Activated T-cell treated with anti-CD3 and anti-CD28 coated beads, Interleukin-2, amount 50 U/mL, for 24 hours (primary cell): ENCODE measurements at regions not wholly inside any gene's neighbourhood (a gene's known extent, or its start where the extent isn't known, plus 50 kb on each side); places are given as distances from the start of the nearest gene placed in this dataset.

Experiments used
- DNase-seq: peaks from one replicate; pipeline ENCODE4 v3.0.0-alpha.2; 2020
- H3K27ac Mint-ChIP-seq: 2 replicates; pipeline ENCODE4 v1.8.0; 2020; ENCODE audit warnings: mild to moderate bottlenecking, mixed read lengths
- H3K27me3 Mint-ChIP-seq: 2 replicates; pipeline ENCODE4 v1.8.0; 2020; ENCODE audit warnings: mixed read lengths
- H3K36me3 Mint-ChIP-seq: 2 replicates; pipeline ENCODE4 v1.8.0; 2020; ENCODE audit warnings: low read depth, mixed read lengths
- H3K4me1 Mint-ChIP-seq: 2 replicates; pipeline ENCODE4 v1.8.0; 2020; ENCODE audit warnings: low read depth, mixed read lengths
- H3K4me3 Mint-ChIP-seq: 2 replicates; pipeline ENCODE4 v1.8.0; 2020; ENCODE audit warnings: mild to moderate bottlenecking, moderate library complexity, mixed read lengths
- H3K9me3 Mint-ChIP-seq: 2 replicates; pipeline ENCODE4 v1.8.0; 2020; ENCODE audit warnings: mixed read lengths

- DNase-seq, result no peak
- no peak overlapping the region for H3K4me3 Mint-ChIP-seq
- H3K9me3 Mint-ChIP-seq, result no peaks in the 10 kb centered on the region
Measured at GRCh38 chr5:2531318-2531717, 220.2 kb downstream of the IRX2 start.

GRCh38 chr5:2530609-2531008 is 220.9 kb downstream of the IRX2 start:
- no peak for DNase-seq
- peaks cover 3% of the 10 kb centered on the region for H3K9me3 Mint-ChIP-seq
- H3K27me3 Mint-ChIP-seq, result no peaks in the 10 kb centered on the region
- H3K36me3 Mint-ChIP-seq, result no peaks in the 10 kb centered on the region
- H3K27ac Mint-ChIP-seq, result no peak overlapping the region
- no peaks in the 10 kb centered on the region for H3K4me1 Mint-ChIP-seq
- H3K4me3 Mint-ChIP-seq, result no peak overlapping the region

More at GRCh38 chr5:2531318-2531717, 220.2 kb downstream of the IRX2 start:
- Mint-ChIP-seq H3K4me1 (no peaks in the 10 kb centered on the region), H3K27ac (no peak overlapping the region), H3K27me3 (no peaks in the 10 kb centered on the region), H3K36me3 (no peaks in the 10 kb centered on the region)

GRCh38 chr5:2529371-2530092 is 221.9 kb downstream of the IRX2 start:
- Mint-ChIP-seq H3K27me3 (no peaks in the 10 kb centered on the region), H3K27ac (no peak overlapping the region)

GRCh38 chr5:2525351-2525750 is 226.1 kb downstream of the IRX2 start:
- Mint-ChIP-seq H3K4me3 (no peak overlapping the region), H3K4me1 (no peaks in the 10 kb centered on the region), H3K9me3 (peaks cover 3% of the 10 kb centered on the region), H3K27me3 (peaks cover 2% of the 10 kb centered on the region), H3K27ac (no peak overlapping the region), H3K36me3 (no peaks in the 10 kb centered on the region)
- DNase-seq, result no peak

More at GRCh38 chr5:2529371-2530092, 221.9 kb downstream of the IRX2 start:
- no peak for DNase-seq
- Mint-ChIP-seq H3K4me1 (no peaks in the 10 kb centered on the region), H3K9me3 (peaks cover 3% of the 10 kb centered on the region), H3K36me3 (no peaks in the 10 kb centered on the region), H3K4me3 (no peak overlapping the region)

GRCh38 chr5:2524620-2525019 is 226.9 kb downstream of the IRX2 start:
- no peaks in the 10 kb centered on the region for H3K4me1 Mint-ChIP-seq
- H3K4me3 Mint-ChIP-seq, result no peak overlapping the region
- H3K27me3 Mint-ChIP-seq, result peaks cover 2% of the 10 kb centered on the region
- peaks cover 3% of the 10 kb centered on the region for H3K9me3 Mint-ChIP-seq
- no peak overlapping the region for H3K27ac Mint-ChIP-seq
- H3K36me3 Mint-ChIP-seq, result no peaks in the 10 kb centered on the region
- no peak for DNase-seq

- peaks cover 2% of the 10 kb centered on the region for H3K27me3 Mint-ChIP-seq
- DNase-seq, result no peak
- no peak overlapping the region for H3K27ac Mint-ChIP-seq
- H3K4me1 Mint-ChIP-seq, result no peaks in the 10 kb centered on the region
- H3K36me3 Mint-ChIP-seq, result no peaks in the 10 kb centered on the region
- peaks cover 3% of the 10 kb centered on the region for H3K9me3 Mint-ChIP-seq
- no peak overlapping the region for H3K4me3 Mint-ChIP-seq
Measured at GRCh38 chr5:2523180-2523579, 228.3 kb downstream of the IRX2 start.

- H3K9me3 Mint-ChIP-seq, result peaks cover 3% of the 10 kb centered on the region
- no peak overlapping the region for H3K27ac Mint-ChIP-seq
- no peaks in the 10 kb centered on the region for H3K36me3 Mint-ChIP-seq
- no peaks in the 10 kb centered on the region for H3K4me1 Mint-ChIP-seq
- H3K4me3 Mint-ChIP-seq, result no peak overlapping the region
- H3K27me3 Mint-ChIP-seq, result peaks cover 2% of the 10 kb centered on the region
- no peak for DNase-seq
Measured at GRCh38 chr5:2522372-2522771, 229.1 kb downstream of the IRX2 start.

GRCh38 chr5:2519153-2519552 is 232.3 kb downstream of the IRX2 start:
- Mint-ChIP-seq H3K4me3 (no peak overlapping the region), H3K9me3 (no peaks in the 10 kb centered on the region), H3K36me3 (no peaks in the 10 kb centered on the region), H3K27ac (no peak overlapping the region), H3K4me1 (no peaks in the 10 kb centered on the region), H3K27me3 (peaks cover 2% of the 10 kb centered on the region)
- no peak for DNase-seq

- Mint-ChIP-seq H3K27ac (no peak overlapping the region), H3K9me3 (no peaks in the 10 kb centered on the region), H3K36me3 (no peaks in the 10 kb centered on the region), H3K4me3 (no peak overlapping the region), H3K4me1 (no peaks in the 10 kb centered on the region), H3K27me3 (peaks cover 2% of the 10 kb centered on the region)
- DNase-seq, result no peak
Measured at GRCh38 chr5:2517451-2517850, 234.0 kb downstream of the IRX2 start.

- Mint-ChIP-seq H3K36me3 (no peaks in the 10 kb centered on the region), H3K4me1 (no peaks in the 10 kb centered on the region), H3K9me3 (no peaks in the 10 kb centered on the region), H3K4me3 (no peak overlapping the region), H3K27ac (no peak overlapping the region), H3K27me3 (no peaks in the 10 kb centered on the region)
- DNase-seq, result no peak
Measured at GRCh38 chr5:2515180-2515764, 236.2 kb downstream of the IRX2 start.

- Mint-ChIP-seq H3K4me3 (no peak overlapping the region), H3K4me1 (no peaks in the 10 kb centered on the region), H3K27me3 (no peaks in the 10 kb centered on the region)
Measured at GRCh38 chr5:2514484-2514883, 237.0 kb downstream of the IRX2 start.

GRCh38 chr5:2511706-2512105 is 239.8 kb downstream of the IRX2 start:
- H3K36me3 Mint-ChIP-seq, result no peaks in the 10 kb centered on the region
- no peak overlapping the region for H3K4me3 Mint-ChIP-seq
- no peaks in the 10 kb centered on the region for H3K27me3 Mint-ChIP-seq
- no peaks in the 10 kb centered on the region for H3K4me1 Mint-ChIP-seq
- H3K9me3 Mint-ChIP-seq, result no peaks in the 10 kb centered on the region
- no peak for DNase-seq
- H3K27ac Mint-ChIP-seq, result no peak overlapping the region

More at GRCh38 chr5:2514484-2514883, 237.0 kb downstream of the IRX2 start:
- Mint-ChIP-seq H3K9me3 (no peaks in the 10 kb centered on the region), H3K27ac (no peak overlapping the region), H3K36me3 (no peaks in the 10 kb centered on the region)
- DNase-seq, result no peak

GRCh38 chr5:2511126-2511525 is 240.4 kb downstream of the IRX2 start:
- no peaks in the 10 kb centered on the region for H3K27me3 Mint-ChIP-seq
- no peak for DNase-seq
- no peaks in the 10 kb centered on the region for H3K36me3 Mint-ChIP-seq
- no peaks in the 10 kb centered on the region for H3K4me1 Mint-ChIP-seq
- no peak overlapping the region for H3K27ac Mint-ChIP-seq
- no peak overlapping the region for H3K4me3 Mint-ChIP-seq
- H3K9me3 Mint-ChIP-seq, result no peaks in the 10 kb centered on the region

- Mint-ChIP-seq H3K36me3 (no peaks in the 10 kb centered on the region), H3K4me1 (no peaks in the 10 kb centered on the region), H3K27ac (no peak overlapping the region), H3K4me3 (no peak overlapping the region), H3K9me3 (no peaks in the 10 kb centered on the region), H3K27me3 (no peaks in the 10 kb centered on the region)
- no peak for DNase-seq
Measured at GRCh38 chr5:2509527-2509926, 241.9 kb downstream of the IRX2 start.

- Mint-ChIP-seq H3K4me3 (no peak overlapping the region), H3K27me3 (no peaks in the 10 kb centered on the region), H3K27ac (no peak overlapping the region), H3K4me1 (no peaks in the 10 kb centered on the region), H3K36me3 (no peaks in the 10 kb centered on the region), H3K9me3 (no peaks in the 10 kb centered on the region)
- no peak for DNase-seq
Measured at GRCh38 chr5:2508514-2508913, 243.0 kb downstream of the IRX2 start.
